ENCODE measurements at regions not wholly inside any gene's neighbourhood (a gene's known extent, or its start where the extent isn't known, plus 50 kb on each side); places are given as distances from the start of the nearest gene placed in this dataset.

- TF ChIP-seq CTCF (IDR thresholded peaks at IDR 0.05) (no peak), POLR2A (IDR thresholded peaks at IDR 0.05) (no peak)
These were observed 248.8 kb upstream of the FN1 start for GRCh38 chr2:215684448-215685237.
